ENCODE measurements at regions not wholly inside any gene's neighbourhood (a gene's known extent, or its start where the extent isn't known, plus 50 kb on each side); places are given as distances from the start of the nearest gene placed in this dataset.

DNA sequence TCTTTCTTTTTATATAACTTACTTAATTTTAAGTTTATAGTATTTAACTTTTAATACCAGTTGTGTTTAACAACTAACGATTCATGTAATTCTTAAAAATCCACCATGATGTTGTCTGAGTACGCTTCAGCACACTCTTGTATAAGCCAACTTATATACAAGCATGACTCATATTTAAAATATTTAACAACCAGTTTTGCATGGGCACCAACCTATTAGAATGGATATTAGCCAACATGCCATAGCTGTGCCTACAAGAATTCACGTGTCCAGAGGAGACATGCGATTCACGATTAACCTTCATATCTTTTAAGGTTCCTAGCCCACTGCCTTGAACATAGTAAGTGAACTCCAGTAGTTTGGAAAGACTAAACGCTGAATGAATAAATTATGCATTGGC lies 1023.2 kb downstream of the TBL1XR1 start:
- Histone ChIP-seq H3K9me3 (ENCODE audit: insufficient read depth, low read length, severe bottlenecking) (no peaks in the 10 kb centered on the region), H3K4me3 (ENCODE audit: low read depth in 1 of 2, low read length in 2 of 2) (no peak overlapping the region), H4K20me1 (ENCODE audit: insufficient read depth, low read length) (no peaks in the 10 kb centered on the region), H3K27me3 (ENCODE audit: insufficient read depth, low read length, poor library complexity) (no peaks in the 10 kb centered on the region), H3K36me3 (ENCODE audit: insufficient read depth, low read length) (no peaks in the 10 kb centered on the region), H2AFZ (ENCODE audit: low read depth, low read length) (no peak overlapping the region), H3K4me1 (ENCODE audit: insufficient read depth, low read length) (no peaks in the 10 kb centered on the region), H3K9ac (ENCODE audit: low read depth, low read length) (no peak overlapping the region), H3K4me2 (ENCODE audit: insufficient read depth, low read length) (no peak overlapping the region), H3K79me2 (ENCODE audit: insufficient read depth, low read length) (no peaks in the 10 kb centered on the region), H3K27ac (ENCODE audit: low read length) (no peak overlapping the region)
- no peak for DNase-seq
- TF ChIP-seq, protein P1, sequence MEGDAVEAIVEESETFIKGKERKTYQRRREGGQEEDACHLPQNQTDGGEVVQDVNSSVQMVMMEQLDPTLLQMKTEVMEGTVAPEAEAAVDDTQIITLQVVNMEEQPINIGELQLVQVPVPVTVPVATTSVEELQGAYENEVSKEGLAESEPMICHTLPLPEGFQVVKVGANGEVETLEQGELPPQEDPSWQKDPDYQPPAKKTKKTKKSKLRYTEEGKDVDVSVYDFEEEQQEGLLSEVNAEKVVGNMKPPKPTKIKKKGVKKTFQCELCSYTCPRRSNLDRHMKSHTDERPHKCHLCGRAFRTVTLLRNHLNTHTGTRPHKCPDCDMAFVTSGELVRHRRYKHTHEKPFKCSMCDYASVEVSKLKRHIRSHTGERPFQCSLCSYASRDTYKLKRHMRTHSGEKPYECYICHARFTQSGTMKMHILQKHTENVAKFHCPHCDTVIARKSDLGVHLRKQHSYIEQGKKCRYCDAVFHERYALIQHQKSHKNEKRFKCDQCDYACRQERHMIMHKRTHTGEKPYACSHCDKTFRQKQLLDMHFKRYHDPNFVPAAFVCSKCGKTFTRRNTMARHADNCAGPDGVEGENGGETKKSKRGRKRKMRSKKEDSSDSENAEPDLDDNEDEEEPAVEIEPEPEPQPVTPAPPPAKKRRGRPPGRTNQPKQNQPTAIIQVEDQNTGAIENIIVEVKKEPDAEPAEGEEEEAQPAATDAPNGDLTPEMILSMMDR (IDR thresholded peaks at IDR 0.05; ENCODE audit: borderline replicate concordance, extremely low read depth, low read length, poor library complexity, severe bottlenecking): no peak
- no peak for TF ChIP-seq EZH2 (IDR thresholded peaks at IDR 0.05; ENCODE audit: borderline replicate concordance, low read depth, low read length, severe bottlenecking)
- ATAC-seq (ENCODE audit: insufficient read depth, low read depth): no peak

DNA sequence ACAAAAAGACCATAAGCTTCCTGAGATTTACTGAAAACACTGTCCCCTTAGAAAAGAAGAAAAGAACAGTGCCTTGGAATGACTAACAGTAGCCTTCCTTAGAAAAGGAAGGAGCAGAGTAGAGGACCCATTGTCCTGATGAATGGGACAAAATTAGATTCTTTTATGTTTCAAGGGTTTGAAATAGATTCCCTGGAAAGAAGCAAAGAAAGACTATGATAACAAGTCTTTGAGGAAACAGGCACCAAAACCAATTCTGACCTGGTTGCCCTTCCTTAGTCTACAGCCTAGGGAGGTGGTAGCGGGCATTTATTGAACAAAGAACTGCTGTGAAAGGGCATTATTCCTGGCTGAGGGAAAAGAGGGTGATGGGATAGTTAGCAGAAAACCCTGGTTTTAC lies 1024.8 kb downstream of the TBL1XR1 start:
- no peak for DNase-seq
- ATAC-seq (ENCODE audit: insufficient read depth, low read depth): no peak
- H3K9ac ChIP-seq (ENCODE audit: low read depth, low read length): no peak overlapping the region
- H3K4me1 ChIP-seq (ENCODE audit: insufficient read depth, low read length): no peaks in the 10 kb centered on the region
- H3K27me3 ChIP-seq (ENCODE audit: insufficient read depth, low read length, poor library complexity): no peaks in the 10 kb centered on the region
- no peak overlapping the region for H2AFZ ChIP-seq (ENCODE audit: low read depth, low read length)
- no peak overlapping the region for H3K4me3 ChIP-seq (ENCODE audit: low read depth in 1 of 2, low read length in 2 of 2)
- no peaks in the 10 kb centered on the region for H3K79me2 ChIP-seq (ENCODE audit: insufficient read depth, low read length)
- TF ChIP-seq, protein P1 (IDR thresholded peaks at IDR 0.05; ENCODE audit: borderline replicate concordance, extremely low read depth, low read length, poor library complexity, severe bottlenecking): no peak
- TF ChIP-seq EZH2 (IDR thresholded peaks at IDR 0.05; ENCODE audit: borderline replicate concordance, low read depth, low read length, severe bottlenecking): no peak
- H3K9me3 ChIP-seq (ENCODE audit: insufficient read depth, low read length, severe bottlenecking): no peaks in the 10 kb centered on the region
- H3K36me3 ChIP-seq (ENCODE audit: insufficient read depth, low read length): no peaks in the 10 kb centered on the region
- H3K4me2 ChIP-seq (ENCODE audit: insufficient read depth, low read length): no peak overlapping the region
- no peaks in the 10 kb centered on the region for H4K20me1 ChIP-seq (ENCODE audit: insufficient read depth, low read length)
- H3K27ac ChIP-seq (ENCODE audit: low read length): no peak overlapping the region

DNA sequence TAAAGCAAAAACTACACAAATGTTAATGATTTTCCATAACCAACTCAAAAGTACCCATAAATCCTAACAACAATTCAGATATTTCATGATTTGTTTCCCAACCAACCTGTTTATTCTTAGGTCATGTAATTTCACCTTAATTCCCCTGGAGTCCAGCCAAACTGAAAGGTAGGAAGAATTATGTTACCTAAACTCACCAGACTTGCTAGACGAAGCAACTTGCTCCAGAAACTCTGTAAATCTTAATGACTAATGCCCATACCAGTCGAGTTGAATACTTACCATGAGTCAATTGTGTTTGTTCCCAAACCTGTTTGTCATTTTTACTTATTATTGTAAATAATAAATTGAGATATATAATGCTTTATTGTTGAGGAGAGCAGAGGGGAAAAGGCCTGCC lies 1030.0 kb downstream of the TBL1XR1 start:
- no peaks in the 10 kb centered on the region for H3K9me3 ChIP-seq (ENCODE audit: insufficient read depth, low read length, severe bottlenecking)
- no peak overlapping the region for H3K4me2 ChIP-seq (ENCODE audit: insufficient read depth, low read length)
- H3K27me3 ChIP-seq (ENCODE audit: insufficient read depth, low read length, poor library complexity): no peaks in the 10 kb centered on the region
- H4K20me1 ChIP-seq (ENCODE audit: insufficient read depth, low read length): no peaks in the 10 kb centered on the region
- no peak overlapping the region; the same call in 1 of the 2 replicates for H2AFZ ChIP-seq (ENCODE audit: low read depth, low read length)
- no peak overlapping the region for H3K9ac ChIP-seq (ENCODE audit: low read depth, low read length)
- no peaks in the 10 kb centered on the region for H3K79me2 ChIP-seq (ENCODE audit: insufficient read depth, low read length)
- TF ChIP-seq EZH2 (IDR thresholded peaks at IDR 0.05; ENCODE audit: borderline replicate concordance, low read depth, low read length, severe bottlenecking): no peak
- H3K27ac ChIP-seq (ENCODE audit: low read length): no peak overlapping the region
- no peaks in the 10 kb centered on the region for H3K4me1 ChIP-seq (ENCODE audit: insufficient read depth, low read length)
- DNase-seq: no peak
- H3K36me3 ChIP-seq (ENCODE audit: insufficient read depth, low read length): no peaks in the 10 kb centered on the region
- no peak overlapping the region for H3K4me3 ChIP-seq (ENCODE audit: low read depth in 1 of 2, low read length in 2 of 2)
- no peak for ATAC-seq (ENCODE audit: insufficient read depth, low read depth)

DNA sequence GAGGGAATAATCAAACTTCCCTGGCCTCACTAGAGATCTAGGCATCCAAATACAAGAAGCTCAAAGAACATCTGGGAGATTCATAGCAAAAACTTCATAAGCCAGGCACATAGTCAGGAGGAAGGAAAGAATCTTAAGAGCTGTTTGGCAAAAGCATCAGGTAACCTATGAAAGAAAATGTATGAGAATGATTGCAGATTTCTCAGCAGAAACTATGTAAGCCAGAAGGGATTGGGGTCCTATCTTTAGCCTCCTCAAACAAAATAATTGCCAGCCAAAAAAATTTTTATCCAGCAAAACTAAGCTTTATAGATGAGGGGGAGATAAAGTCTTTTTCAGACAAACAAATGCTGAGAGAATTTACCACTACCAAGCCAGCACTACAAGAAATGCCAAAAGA lies 1036.3 kb downstream of the TBL1XR1 start:
- no peaks in the 10 kb centered on the region for H3K79me2 ChIP-seq (ENCODE audit: insufficient read depth, low read length)
- no peak overlapping the region for H3K9ac ChIP-seq (ENCODE audit: low read depth, low read length)
- H2AFZ ChIP-seq (ENCODE audit: low read depth, low read length): no peak overlapping the region
- no peak for DNase-seq
- H3K4me1 ChIP-seq (ENCODE audit: insufficient read depth, low read length): no peaks in the 10 kb centered on the region
- H3K9me3 ChIP-seq (ENCODE audit: insufficient read depth, low read length, severe bottlenecking): no peaks in the 10 kb centered on the region
- H3K27ac ChIP-seq (ENCODE audit: low read length): no peak overlapping the region
- no peak for ATAC-seq (ENCODE audit: insufficient read depth, low read depth)
- no peaks in the 10 kb centered on the region for H4K20me1 ChIP-seq (ENCODE audit: insufficient read depth, low read length)
- H3K4me2 ChIP-seq (ENCODE audit: insufficient read depth, low read length): no peak overlapping the region
- no peaks in the 10 kb centered on the region for H3K36me3 ChIP-seq (ENCODE audit: insufficient read depth, low read length)
- TF ChIP-seq, protein P1 (IDR thresholded peaks at IDR 0.05; ENCODE audit: borderline replicate concordance, extremely low read depth, low read length, poor library complexity, severe bottlenecking): no peak
- TF ChIP-seq EZH2 (IDR thresholded peaks at IDR 0.05; ENCODE audit: borderline replicate concordance, low read depth, low read length, severe bottlenecking): no peak
- H3K27me3 ChIP-seq (ENCODE audit: insufficient read depth, low read length, poor library complexity): no peaks in the 10 kb centered on the region
- no peak overlapping the region for H3K4me3 ChIP-seq (ENCODE audit: low read depth in 1 of 2, low read length in 2 of 2)
